ENCODE measurements at regions not wholly inside any gene's neighbourhood (a gene's known extent, or its start where the extent isn't known, plus 50 kb on each side); places are given as distances from the start of the nearest gene placed in this dataset.

GRCh38 chr9:32258482-32258881, 126.0 kb upstream of the ACO1 start:
- H3K9me3 ChIP-seq, result no peaks in the 10 kb centered on the region
- 97% methylated on average over 2 of the region's 2 CpGs for WGBS
- H3K4me3 ChIP-seq, result no peak overlapping the region
- intact Hi-C loops (cut with DNase I), result no loop called here
- no peaks in the 10 kb centered on the region for H3K4me1 ChIP-seq (replicated peaks)
- H3K36me3 ChIP-seq, result no peaks in the 10 kb centered on the region
- no peak for DNase-seq (ENCODE audit: low spot score)
- H3K27me3 ChIP-seq (replicated peaks; ENCODE audit: insufficient read depth), result no peaks in the 10 kb centered on the region
- H3K27ac ChIP-seq, result no peak overlapping the region
- TF ChIP-seq CTCF (IDR thresholded peaks at IDR 0.05) (no peak), POLR2AphosphoS5 (IDR thresholded peaks at IDR 0.05) (no peak), POLR2A (IDR thresholded peaks at IDR 0.05) (no peak)

GRCh38 chr9:32260151-32260862, 124.1 kb upstream of the ACO1 start:
- intact Hi-C loops (cut with DNase I), result no loop called here
- no peaks in the 10 kb centered on the region for H3K4me1 ChIP-seq (replicated peaks)
- WGBS, result 91% methylated on average over 6 of the region's 6 CpGs
- no peak overlapping the region for H3K4me3 ChIP-seq
- H3K36me3 ChIP-seq, result no peaks in the 10 kb centered on the region
- no peak for DNase-seq (ENCODE audit: low spot score)
- no peaks in the 10 kb centered on the region for H3K9me3 ChIP-seq
- TF ChIP-seq CTCF (IDR thresholded peaks at IDR 0.05) (no peak), POLR2AphosphoS5 (IDR thresholded peaks at IDR 0.05) (no peak), POLR2A (IDR thresholded peaks at IDR 0.05) (no peak)
- H3K27me3 ChIP-seq (replicated peaks; ENCODE audit: insufficient read depth), result no peaks in the 10 kb centered on the region
- no peak overlapping the region for H3K27ac ChIP-seq

- TF ChIP-seq POLR2AphosphoS5 (IDR thresholded peaks at IDR 0.05) (no peak), CTCF (IDR thresholded peaks at IDR 0.05) (no peak), POLR2A (IDR thresholded peaks at IDR 0.05) (no peak)
- no peaks in the 10 kb centered on the region for H3K4me1 ChIP-seq (replicated peaks)
Observed at GRCh38 chr9:32264170-32264864, 120.1 kb upstream of the ACO1 start.

GRCh38 chr9:32265037-32265436, 119.4 kb upstream of the ACO1 start:
- Histone ChIP-seq H3K4me1 (replicated peaks) (no peaks in the 10 kb centered on the region), H3K27me3 (replicated peaks; ENCODE audit: insufficient read depth) (no peaks in the 10 kb centered on the region), H3K9me3 (no peaks in the 10 kb centered on the region), H3K36me3 (no peaks in the 10 kb centered on the region), H3K27ac (no peak overlapping the region), H3K4me3 (no peak overlapping the region)
- intact Hi-C loops (cut with DNase I), result no loop called here
- TF ChIP-seq POLR2AphosphoS5 (IDR thresholded peaks at IDR 0.05) (no peak), POLR2A (IDR thresholded peaks at IDR 0.05) (no peak), CTCF (IDR thresholded peaks at IDR 0.05) (no peak)
- no peak for DNase-seq (ENCODE audit: low spot score)
- WGBS, result 52% methylated on average over 3 of the region's 3 CpGs

More at GRCh38 chr9:32264170-32264864, 120.1 kb upstream of the ACO1 start:
- Histone ChIP-seq H3K27me3 (replicated peaks; ENCODE audit: insufficient read depth) (no peaks in the 10 kb centered on the region), H3K4me3 (no peak overlapping the region), H3K27ac (no peak overlapping the region), H3K9me3 (no peaks in the 10 kb centered on the region), H3K36me3 (no peaks in the 10 kb centered on the region)
- intact Hi-C loops (cut with DNase I), result no loop called here
- WGBS, result 60% methylated on average over 6 of the region's 6 CpGs
- no peak for DNase-seq (ENCODE audit: low spot score)

GRCh38 chr9:32278991-32279390, 105.5 kb upstream of the ACO1 start:
- Histone ChIP-seq H3K4me3 (no peak overlapping the region), H3K27ac (no peak overlapping the region), H3K27me3 (replicated peaks; ENCODE audit: insufficient read depth) (no peaks in the 10 kb centered on the region), H3K4me1 (replicated peaks) (no peaks in the 10 kb centered on the region), H3K9me3 (no peaks in the 10 kb centered on the region), H3K36me3 (no peaks in the 10 kb centered on the region)
- DNase-seq (ENCODE audit: low spot score), result no peak
- TF ChIP-seq POLR2AphosphoS5 (IDR thresholded peaks at IDR 0.05), result no peak
- TF ChIP-seq POLR2A (IDR thresholded peaks at IDR 0.05), result no peak
- no peak for TF ChIP-seq CTCF (IDR thresholded peaks at IDR 0.05)
- intact Hi-C loops (cut with DNase I), result no loop called here

Data from prostate gland (tissue), 2 donors.